ENCODE measurements at regions not wholly inside any gene's neighbourhood (a gene's known extent, or its start where the extent isn't known, plus 50 kb on each side); places are given as distances from the start of the nearest gene placed in this dataset.

GRCh38 chr7:52406808-52407207 is 628.6 kb upstream of the POM121L12 start:
- TF ChIP-seq CTCF (IDR thresholded peaks at IDR 0.05) (no peak), POLR2A (IDR thresholded peaks at IDR 0.05) (no peak)
